H9 (cell line): ENCODE measurements at regions not wholly inside any gene's neighbourhood (a gene's known extent, or its start where the extent isn't known, plus 50 kb on each side); places are given as distances from the start of the nearest gene placed in this dataset.

Source experiments
- DNase-seq: peaks from one replicate; pipeline ENCODE4 v3.0.0-alpha.2; 2017
- H2AFZ ChIP-seq: one replicate; pipeline ENCODE4 v1.6.1; 2013; ENCODE audit warnings: mild to moderate bottlenecking, low read length, control low read depth, moderate library complexity
- H2AK5ac ChIP-seq: 2 replicates; pipeline ENCODE4 v1.6.1; 2013; ENCODE audit warnings: low read length, control low read depth, mixed read lengths; ENCODE audit not compliant: insufficient read length
- H2BK120ac ChIP-seq: one replicate; pipeline ENCODE4 v1.6.1; 2013; ENCODE audit warnings: low read depth, mild to moderate bottlenecking, low read length, control low read depth, inconsistent platforms; ENCODE audit not compliant: poor library complexity, severe bottlenecking
- H2BK12ac ChIP-seq: 2 replicates; pipeline ENCODE4 v1.6.1; 2013; ENCODE audit warnings: low read length, control low read depth, mixed read lengths, low read depth; ENCODE audit not compliant: insufficient read length
- H2BK15ac ChIP-seq: 2 replicates; pipeline ENCODE4 v1.6.1; 2013; ENCODE audit warnings: low read depth, low read length, control low read depth
- H2BK20ac ChIP-seq: one replicate; pipeline ENCODE4 v1.6.1; 2013; ENCODE audit warnings: low read depth, mild to moderate bottlenecking, low read length, control low read depth, inconsistent platforms; ENCODE audit not compliant: poor library complexity, severe bottlenecking
- H2BK5ac ChIP-seq: 2 replicates; pipeline ENCODE4 v1.6.1; 2013; ENCODE audit warnings: low read length, control low read depth, mixed read lengths; ENCODE audit not compliant: insufficient read length
- H3K14ac ChIP-seq: 2 replicates; pipeline ENCODE4 v1.6.1; 2013; ENCODE audit warnings: low read length, control low read depth; ENCODE audit not compliant: insufficient read depth
- H3K18ac ChIP-seq: 2 replicates; pipeline ENCODE4 v1.6.1; 2013; ENCODE audit warnings: low read depth, mild to moderate bottlenecking, mixed read lengths, low read length, control low read depth; ENCODE audit not compliant: insufficient read length
- H3K23ac ChIP-seq: 2 replicates; pipeline ENCODE4 v1.6.1; 2013; ENCODE audit warnings: low read length, control low read depth, mixed read lengths, low read depth; ENCODE audit not compliant: insufficient read length
- H3K23me2 ChIP-seq: 2 replicates; pipeline ENCODE4 v1.6.1; 2013; ENCODE audit warnings: low read depth, mild to moderate bottlenecking, mixed read lengths, low read length, control low read depth; ENCODE audit not compliant: insufficient read length, poor library complexity, severe bottlenecking
- H3K27ac ChIP-seq: 2 replicates; pipeline ENCODE4 v1.5.1; 2013; ENCODE audit warnings: low read length, control low read depth, mixed read lengths, low read depth; ENCODE audit not compliant: insufficient read length
- H3K27me3 ChIP-seq: 2 replicates; pipeline ENCODE4 v1.6.1; 2013; ENCODE audit warnings: low read length, control low read depth, inconsistent platforms; ENCODE audit not compliant: insufficient read depth
- H3K4ac ChIP-seq: 2 replicates; pipeline ENCODE4 v1.6.1; 2013; ENCODE audit warnings: low read depth, mild to moderate bottlenecking, control low read depth, inconsistent platforms, low read length, moderate library complexity
- H3K4me1 ChIP-seq: 2 replicates; pipeline ENCODE4 v1.6.1; 2013; ENCODE audit warnings: low read length, control low read depth, inconsistent platforms; ENCODE audit not compliant: insufficient read depth
- H3K4me2 ChIP-seq: 2 replicates; pipeline ENCODE4 v1.6.1; 2013; ENCODE audit warnings: low read length, control low read depth, mixed read lengths; ENCODE audit not compliant: insufficient read length, insufficient read depth
- H3K56ac ChIP-seq: 2 replicates; pipeline ENCODE4 v1.6.1; 2013; ENCODE audit warnings: low read depth, mild to moderate bottlenecking, mixed read lengths, low read length, control low read depth; ENCODE audit not compliant: insufficient read length
- H3K79me1 ChIP-seq: 2 replicates; pipeline ENCODE4 v1.6.1; 2013; ENCODE audit warnings: low read depth, mild to moderate bottlenecking, moderate library complexity, low read length, control low read depth, inconsistent platforms; ENCODE audit not compliant: insufficient read depth, poor library complexity, severe bottlenecking
- H3K79me2 ChIP-seq: 2 replicates; pipeline ENCODE4 v1.6.1; 2013; ENCODE audit warnings: low read length, control low read depth, inconsistent platforms; ENCODE audit not compliant: insufficient read depth
- H3K9ac ChIP-seq: 2 replicates; pipeline ENCODE4 v1.6.1; 2013; ENCODE audit warnings: low read length, control low read depth, mixed read lengths; ENCODE audit not compliant: insufficient read length; ENCODE audit errors: extremely low read depth
- H3K9me3 ChIP-seq: one replicate; pipeline ENCODE4 v1.6.1; 2013; ENCODE audit warnings: low read depth, low read length, inconsistent platforms; ENCODE audit not compliant: control insufficient read depth
- H3T11ph ChIP-seq: one replicate; pipeline ENCODE4 v1.6.1; 2013; ENCODE audit warnings: mild to moderate bottlenecking, low read length, control low read depth, inconsistent platforms
- H4K20me1 ChIP-seq: one replicate; pipeline ENCODE4 v1.6.1; 2013; ENCODE audit not compliant: control insufficient read depth, insufficient read length, insufficient read depth
- H4K5ac ChIP-seq: 2 replicates; pipeline ENCODE4 v1.6.1; 2013; ENCODE audit warnings: low read depth, mild to moderate bottlenecking, mixed read lengths, low read length, control low read depth; ENCODE audit not compliant: insufficient read length
- H4K8ac ChIP-seq: replicated peaks from 2 replicates; pipeline ENCODE4 v1.6.1; 2013; ENCODE audit warnings: low read length, control low read depth, mixed read lengths, low read depth; ENCODE audit not compliant: insufficient read length
- H4K91ac ChIP-seq: 2 replicates; pipeline ENCODE4 v1.6.1; 2013; ENCODE audit warnings: low read depth, mild to moderate bottlenecking, moderate library complexity, mixed read lengths, low read length, control low read depth; ENCODE audit not compliant: insufficient read length
- H3K27ac Mint-ChIP-seq, 3 experiments: 2 replicates in 2 of 3; 3 replicates in 1 of 3; pipeline ENCODE4 v1.8.0; 2020 to 2021; ENCODE audit warnings: mixed read lengths in 3 of 3, mild to moderate bottlenecking in 1 of 3, moderate library complexity in 1 of 3
- H3K27me3 Mint-ChIP-seq: 2 replicates; pipeline ENCODE4 v1.8.0; 2021; ENCODE audit warnings: low read depth, mild to moderate bottlenecking, moderate library complexity, mixed read lengths
- H3K36me3 Mint-ChIP-seq, 3 experiments: 2 replicates in 2 of 3; 3 replicates in 1 of 3; pipeline ENCODE4 v1.8.0; 2020 to 2021; ENCODE audit warnings: low read depth in 3 of 3, mixed read lengths in 3 of 3; ENCODE audit not compliant: insufficient read depth in 1 of 3
- H3K4me1 Mint-ChIP-seq, 2 experiments: 2 replicates each; pipeline ENCODE4 v1.8.0; 2020; ENCODE audit warnings: mixed read lengths in 2 of 2
- H3K4me3 Mint-ChIP-seq, 2 experiments: 2 replicates in 1 of 2; 3 replicates in 1 of 2; pipeline ENCODE4 v1.8.0; 2020 to 2021; ENCODE audit warnings: mild to moderate bottlenecking in 2 of 2, mixed read lengths in 2 of 2, moderate library complexity in 1 of 2
- H3K9me3 Mint-ChIP-seq, 2 experiments: 2 replicates in 1 of 2; 3 replicates in 1 of 2; pipeline ENCODE4 v1.8.0; 2020; ENCODE audit warnings: mild to moderate bottlenecking in 2 of 2, mixed read lengths in 2 of 2, moderate library complexity in 1 of 2
- WGBS: extraction: QIAGEN DNeasy Blood & Tissue Kit; methylation state at CpG from one replicate; pipeline ENCODE4 v1.1.7; 2013; ENCODE audit warnings: missing lambda C conversion rate, low lambda C conversion rate, mixed read lengths; ENCODE audit not compliant: insufficient read length; ENCODE audit errors: extremely low coverage; 5-methylcytosine and 5-hydroxymethylcytosine counted together
- TF ChIP-seq, protein P1 (sequence below): fragments of 200-600 bp; sonication (generic); conservative IDR thresholded peaks from 3 replicates; pipeline ENCODE4 v1.8.0; 2021; ENCODE audit warnings: antibody characterized with exemption, mild to moderate bottlenecking

DNA sequence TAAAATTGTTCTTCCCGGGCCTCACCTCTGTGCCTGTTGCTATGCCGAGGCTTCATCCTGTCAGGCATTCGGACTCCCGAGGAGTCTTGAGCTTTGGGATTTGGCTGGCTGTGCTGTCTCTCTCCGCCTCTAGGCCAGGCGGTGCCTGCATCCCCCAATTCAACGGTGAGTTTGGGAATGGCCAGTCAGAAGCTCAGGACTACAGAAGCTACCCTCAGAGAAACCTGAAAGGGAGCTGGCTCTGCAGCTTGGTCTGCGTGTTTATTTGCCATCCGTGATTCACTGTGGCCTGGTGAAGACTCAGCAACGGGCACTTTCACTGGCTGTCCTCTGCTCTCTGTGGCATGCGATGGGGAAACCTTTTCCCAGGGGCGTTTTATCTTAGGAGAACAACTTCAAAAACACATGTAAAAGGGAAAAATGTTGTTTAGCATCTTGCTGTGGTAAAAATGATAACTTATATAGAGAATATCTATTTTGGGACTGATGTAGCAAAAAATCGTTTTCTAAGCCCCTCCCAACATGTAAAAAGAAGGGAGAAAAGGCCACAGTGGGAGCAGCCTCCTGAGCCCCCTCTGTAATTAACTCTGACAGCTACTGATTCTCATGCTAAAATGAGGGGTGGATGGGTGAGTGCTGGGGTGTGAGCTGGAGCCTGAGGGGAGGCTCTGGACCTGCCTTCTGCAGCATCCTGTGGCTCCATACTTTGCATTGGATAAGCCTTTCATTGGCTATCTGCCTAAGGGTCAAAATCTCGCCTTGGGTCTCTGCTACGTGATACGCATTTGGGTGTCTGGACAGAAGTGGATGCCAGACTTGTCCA lies 103.4 kb upstream of the KLHL25 start:
- Histone ChIP-seq H3K79me1 (no peaks in the 10 kb centered on the region), H4K8ac (no peak overlapping the region), H2AFZ (no peak overlapping the region), H3K18ac (no peak overlapping the region), H2BK12ac (no peak overlapping the region), H2BK120ac (no peak overlapping the region), H3K4me2 (peak overlapping the region; percentile 11), H4K91ac (no peak overlapping the region), H3K27me3 (no peaks in the 10 kb centered on the region), H3K4me1 (peaks cover 2% of the 10 kb centered on the region; the same call in 1 of the 2 replicates), H3K4ac (no peak overlapping the region), H3K79me2 (no peaks in the 10 kb centered on the region), H3K9ac (no peak overlapping the region), H2BK5ac (no peak overlapping the region), H3K9me3 (no peaks in the 10 kb centered on the region), H3K14ac (no peak overlapping the region), H2BK15ac (no peak overlapping the region), H4K5ac (no peak overlapping the region), H4K20me1 (no peaks in the 10 kb centered on the region), H2BK20ac (no peak overlapping the region), H3K56ac (no peak overlapping the region), H3K23ac (no peak overlapping the region), H3T11ph (no peak overlapping the region), H3K27ac (no peak overlapping the region), H2AK5ac (no peak overlapping the region), H3K23me2 (no peaks in the 10 kb centered on the region)
- Mint-ChIP-seq H3K27ac (peak overlapping the region in 2 of 3 experiments; percentile 23 to 33; a peak in 2 of 7 replicates), H3K4me3 (peak overlapping the region; percentile 16 to 25; a peak in 3 of 5 replicates), H3K9me3 (peaks cover 3 to 5% of the 10 kb centered on the region in 2 experiments; a peak in 4 of 5 replicates), H3K27me3 (peaks cover 21% of the 10 kb centered on the region), H3K36me3 (peaks cover 0 to 3% (median 0%) of the 10 kb centered on the region in 3 experiments; a peak in 2 of 7 replicates), H3K4me1 (peaks cover 43% of the 10 kb centered on the region in 2 experiments)
- TF ChIP-seq, protein P1, sequence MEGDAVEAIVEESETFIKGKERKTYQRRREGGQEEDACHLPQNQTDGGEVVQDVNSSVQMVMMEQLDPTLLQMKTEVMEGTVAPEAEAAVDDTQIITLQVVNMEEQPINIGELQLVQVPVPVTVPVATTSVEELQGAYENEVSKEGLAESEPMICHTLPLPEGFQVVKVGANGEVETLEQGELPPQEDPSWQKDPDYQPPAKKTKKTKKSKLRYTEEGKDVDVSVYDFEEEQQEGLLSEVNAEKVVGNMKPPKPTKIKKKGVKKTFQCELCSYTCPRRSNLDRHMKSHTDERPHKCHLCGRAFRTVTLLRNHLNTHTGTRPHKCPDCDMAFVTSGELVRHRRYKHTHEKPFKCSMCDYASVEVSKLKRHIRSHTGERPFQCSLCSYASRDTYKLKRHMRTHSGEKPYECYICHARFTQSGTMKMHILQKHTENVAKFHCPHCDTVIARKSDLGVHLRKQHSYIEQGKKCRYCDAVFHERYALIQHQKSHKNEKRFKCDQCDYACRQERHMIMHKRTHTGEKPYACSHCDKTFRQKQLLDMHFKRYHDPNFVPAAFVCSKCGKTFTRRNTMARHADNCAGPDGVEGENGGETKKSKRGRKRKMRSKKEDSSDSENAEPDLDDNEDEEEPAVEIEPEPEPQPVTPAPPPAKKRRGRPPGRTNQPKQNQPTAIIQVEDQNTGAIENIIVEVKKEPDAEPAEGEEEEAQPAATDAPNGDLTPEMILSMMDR, result peak; percentile 22; the same call in 1 of the 3 replicates
- peak; percentile 72 for DNase-seq
- no CpG with 5 or more reads among the region's 16 CpGs for WGBS
